IMR-90 (cell line): ENCODE measurements at regions not wholly inside any gene's neighbourhood (a gene's known extent, or its start where the extent isn't known, plus 50 kb on each side); places are given as distances from the start of the nearest gene placed in this dataset.

Source experiments
- ATAC-seq: fragments of 200-7000 bp; cut with Tn5 transposase; 2 replicates; pipeline ENCODE4 v1.9.1; 2020; ENCODE audit warnings: low read depth, mild to moderate bottlenecking, moderate library complexity
- BruUV-seq: library from RNA; stranded (reverse); fragments of 400-500 nt; replicated peaks from 2 replicates; lab custom pipeline; 2021; lab: Mats Ljungman, UMichigan
- CTCF ChIA-PET: fragments of 300-600 bp; formaldehyde crosslinking; extraction: SDS; loops from one replicate; lab custom pipeline; 2021; ENCODE audit warnings: antibody characterized with exemption; lab: Yijun Ruan, JAX
- POLR2A ChIA-PET: fragments of 300-600 bp; sonication (Branson Sonifier 250); formaldehyde crosslinking; loops from one replicate; lab custom pipeline; 2022; ENCODE audit warnings: antibody characterized with exemption; ENCODE audit not compliant: unreplicated experiment; lab: Charles Lee
- DNase-seq: peaks from one replicate; pipeline ENCODE4 v3.0.0; 2013
- H2AFZ ChIP-seq: replicated peaks from 2 replicates; pipeline ENCODE3; 2013; ENCODE audit warnings: low read length, mild to moderate bottlenecking; ENCODE audit not compliant: poor library complexity
- H2AK5ac ChIP-seq: 2 replicates; pipeline ENCODE4 v1.6.1; 2013; ENCODE audit warnings: low read depth, low read length, inconsistent platforms
- H2AK9ac ChIP-seq: replicated peaks from 2 replicates; pipeline ENCODE3; 2013; ENCODE audit warnings: mild to moderate bottlenecking, low read depth, low read length, moderate library complexity; ENCODE audit not compliant: poor library complexity
- H2BK120ac ChIP-seq: 2 replicates; pipeline ENCODE4 v1.6.1; 2013; ENCODE audit warnings: low read depth, low read length, inconsistent platforms
- H2BK15ac ChIP-seq: 3 replicates; pipeline ENCODE4 v1.6.1; 2013; ENCODE audit warnings: low read depth, low read length, inconsistent platforms
- H2BK20ac ChIP-seq: 2 replicates; pipeline ENCODE4 v1.6.1; 2013; ENCODE audit warnings: low read depth, mild to moderate bottlenecking, inconsistent platforms, low read length, moderate library complexity
- H2BK5ac ChIP-seq: 2 replicates; pipeline ENCODE4 v1.6.1; 2013; ENCODE audit warnings: mild to moderate bottlenecking, low read depth, low read length, inconsistent platforms; ENCODE audit not compliant: poor library complexity, severe bottlenecking
- H3K14ac ChIP-seq: replicated peaks from 2 replicates; pipeline ENCODE4 v1.6.1; 2013; ENCODE audit warnings: low read depth, low read length, inconsistent platforms
- H3K18ac ChIP-seq: 2 replicates; pipeline ENCODE4 v1.6.1; 2013; ENCODE audit warnings: low read depth, low read length, control low read depth
- H3K23ac ChIP-seq: 2 replicates; pipeline ENCODE4 v1.6.1; 2013; ENCODE audit warnings: low read depth, low read length, inconsistent platforms
- H3K27ac ChIP-seq: 2 replicates; pipeline ENCODE4 v1.5.1; 2013; ENCODE audit warnings: mild to moderate bottlenecking, control low read depth, low read length; ENCODE audit not compliant: insufficient read depth
- H3K27me3 ChIP-seq: 2 replicates; pipeline ENCODE4 v1.6.1; 2013; ENCODE audit warnings: low read length; ENCODE audit not compliant: control insufficient read depth, insufficient read depth
- H3K36me3 ChIP-seq: 2 replicates; pipeline ENCODE4 v1.6.1; 2013; ENCODE audit warnings: low read length, mixed read lengths; ENCODE audit not compliant: control insufficient read depth, insufficient read depth
- H3K4ac ChIP-seq: 2 replicates; pipeline ENCODE4 v1.6.1; 2013; ENCODE audit warnings: low read depth, low read length, inconsistent platforms
- H3K4me1 ChIP-seq: 2 replicates; pipeline ENCODE4 v1.6.1; 2013; ENCODE audit warnings: low read length, mixed read lengths; ENCODE audit not compliant: control insufficient read depth, insufficient read depth
- H3K4me2 ChIP-seq: 2 replicates; pipeline ENCODE4 v1.6.1; 2013; ENCODE audit warnings: low read depth, mild to moderate bottlenecking, control low read depth, low read length, moderate library complexity
- H3K4me3 ChIP-seq: 2 replicates; pipeline ENCODE4 v1.5.1; 2013; ENCODE audit warnings: low read depth, mild to moderate bottlenecking, control low read depth, low read length, moderate library complexity; ENCODE audit not compliant: insufficient read depth
- H3K56ac ChIP-seq: 2 replicates; pipeline ENCODE4 v1.6.1; 2013; ENCODE audit warnings: low read length, inconsistent platforms; ENCODE audit not compliant: insufficient read depth; ENCODE audit errors: extremely low read depth
- H3K79me1 ChIP-seq, 2 experiments: 2 replicates each; pipeline ENCODE4 v1.6.1; 2013; ENCODE audit warnings: low read length in 2 of 2, inconsistent platforms in 1 of 2, low read depth in 1 of 2
- H3K9ac ChIP-seq: 2 replicates; pipeline ENCODE4 v1.6.1; 2013; ENCODE audit warnings: low read depth, low read length, control low read depth
- H3K9me1 ChIP-seq: 2 replicates; pipeline ENCODE4 v1.6.1; 2013; ENCODE audit warnings: low read length, inconsistent platforms; ENCODE audit not compliant: insufficient read depth
- H3K9me3 ChIP-seq: 2 replicates; pipeline ENCODE4 v1.6.1; 2013; ENCODE audit warnings: low read length; ENCODE audit not compliant: control insufficient read depth, insufficient read depth
- H4K20me1 ChIP-seq: 2 replicates; pipeline ENCODE4 v1.6.1; 2013; ENCODE audit warnings: low read length, inconsistent platforms; ENCODE audit not compliant: insufficient read depth
- H4K5ac ChIP-seq: 2 replicates; pipeline ENCODE4 v1.6.1; 2013; ENCODE audit warnings: mild to moderate bottlenecking, low read depth, low read length, control low read depth
- H4K8ac ChIP-seq, 2 experiments: 2 replicates each; pipeline ENCODE4 v1.6.1; 2013; ENCODE audit warnings: low read depth in 2 of 2, low read length in 2 of 2, control low read depth in 1 of 2, inconsistent platforms in 1 of 2
- H4K91ac ChIP-seq: 2 replicates; pipeline ENCODE4 v1.6.1; 2013; ENCODE audit warnings: low read depth, low read length, inconsistent platforms; ENCODE audit not compliant: insufficient read depth
- CEBPB ChIP-seq: IDR thresholded peaks from 2 replicates; pipeline ENCODE4 v1.6.1; 2012; ENCODE audit warnings: low read depth, low read length, improper control_type of control experiment
- CHD1 ChIP-seq: IDR thresholded peaks from 2 replicates; pipeline ENCODE4 v1.6.1; 2012; ENCODE audit warnings: low read depth, low read length, improper control_type of control experiment
- ELK1 ChIP-seq: fragments of 150-350 bp; IDR thresholded peaks from 2 replicates; pipeline ENCODE4 v1.6.1; 2016; ENCODE audit warnings: low read depth, mild to moderate bottlenecking, low read length, moderate library complexity, borderline replicate concordance
- FOS ChIP-seq: fragments of 150-350 bp; IDR thresholded peaks from 2 replicates; pipeline ENCODE4 v1.6.1; 2016; ENCODE audit warnings: low read depth, low read length
- MAFK ChIP-seq: IDR thresholded peaks from 2 replicates; pipeline ENCODE4 v1.6.1; 2012; ENCODE audit warnings: low read depth, low read length, improper control_type of control experiment
- MAZ ChIP-seq: IDR thresholded peaks from 2 replicates; pipeline ENCODE4 v1.6.1; 2012; ENCODE audit warnings: low read depth, mild to moderate bottlenecking, low read length, improper control_type of control experiment, moderate library complexity, borderline replicate concordance
- MXI1 ChIP-seq: IDR thresholded peaks from 2 replicates; pipeline ENCODE4 v1.6.1; 2012; ENCODE audit warnings: low read depth, mild to moderate bottlenecking, low read length, moderate library complexity, borderline replicate concordance
- RAD21 ChIP-seq: IDR thresholded peaks from 2 replicates; pipeline ENCODE4 v1.6.1; 2012; ENCODE audit warnings: low read length, improper control_type of control experiment
- WGBS, 2 experiments: methylation state at CpG; one replicate each; pipeline versions ENCODE4 v1.1.5 to v1.1.7; 2013; ENCODE audit warnings: missing lambda C conversion rate in 2 of 2; ENCODE audit not compliant: insufficient read length in 1 of 2; ENCODE audit errors: extremely low coverage in 2 of 2; 5-methylcytosine and 5-hydroxymethylcytosine counted together
- dilution Hi-C: fragments of 300-500 bp; cut with HindIII; formaldehyde crosslinking; loops from one replicate; pipeline ENCODE4 v1.14.3; 2018; ENCODE audit warnings: low sequenced_read_pairs; ENCODE audit not compliant: unreplicated experiment
- in situ Hi-C: fragments of 300-500 bp; cut with MboI; formaldehyde crosslinking; loops from 3 replicates; pipeline ENCODE4 v1.14.3; 2019; ENCODE audit warnings: low sequenced_read_pairs, inconsistent platforms, mixed read lengths
- intact Hi-C: fragments of 100-400 bp; cut with micrococcal nuclease; formaldehyde crosslinking; loops from 2 replicates; pipeline ENCODE4 v1.10.0; 2022
- TF ChIP-seq, protein P1 (sequence below): fragments of 150-350 bp; IDR thresholded peaks from 2 replicates; pipeline ENCODE4 v1.6.1; 2017; ENCODE audit warnings: mild to moderate bottlenecking, antibody characterized with exemption, low read length, low read depth

DNA sequence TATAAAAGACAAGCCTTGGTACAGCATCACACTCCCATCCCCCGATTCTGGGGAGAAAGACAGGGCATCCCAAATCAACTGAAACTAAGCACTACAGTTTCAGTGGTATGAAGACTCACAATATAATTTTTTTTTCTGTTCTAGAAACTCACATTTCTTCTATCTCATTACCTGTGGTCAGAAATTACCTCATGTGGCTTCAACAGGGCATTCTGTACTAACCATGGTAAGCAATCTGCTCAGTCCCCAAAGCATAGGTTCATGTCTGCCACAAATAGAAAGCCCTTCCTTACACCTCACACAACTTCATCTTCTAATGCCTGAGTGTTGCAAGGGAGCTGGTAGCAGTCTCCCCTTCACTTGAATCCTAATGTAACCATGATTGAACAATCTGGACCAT is 147.4 kb upstream of the POU2AF2 start:
- Histone ChIP-seq H2BK15ac (no peak overlapping the region), H3K79me1 (no peaks in the 10 kb centered on the region; a peak in 1 of 4 replicates), H2BK20ac (no peak overlapping the region), H3K9me3 (no peaks in the 10 kb centered on the region), H3K4me2 (no peak overlapping the region), H2BK120ac (no peak overlapping the region), H3K56ac (no peak overlapping the region), H3K14ac (no peak overlapping the region), H2AFZ (no peak overlapping the region), H3K27ac (no peak overlapping the region), H4K8ac (no peak overlapping the region), H4K91ac (no peak overlapping the region), H4K20me1 (no peaks in the 10 kb centered on the region), H3K4me3 (no peak overlapping the region), H2BK5ac (no peak overlapping the region), H3K23ac (no peak overlapping the region), H3K9ac (no peak overlapping the region), H2AK5ac (no peak overlapping the region), H3K27me3 (no peaks in the 10 kb centered on the region), H2AK9ac (no peak overlapping the region), H3K4me1 (no peaks in the 10 kb centered on the region), H3K9me1 (no peaks in the 10 kb centered on the region; the same call in 1 of the 2 replicates), H4K5ac (no peak overlapping the region), H3K4ac (no peak overlapping the region), H3K36me3 (no peaks in the 10 kb centered on the region), H3K18ac (no peak overlapping the region)
- ChIA-PET POLR2A (no interaction called here), CTCF (no interaction called here)
- no peak for TF ChIP-seq CEBPB
- TF ChIP-seq MAZ = no peak
- TF ChIP-seq, protein P1, sequence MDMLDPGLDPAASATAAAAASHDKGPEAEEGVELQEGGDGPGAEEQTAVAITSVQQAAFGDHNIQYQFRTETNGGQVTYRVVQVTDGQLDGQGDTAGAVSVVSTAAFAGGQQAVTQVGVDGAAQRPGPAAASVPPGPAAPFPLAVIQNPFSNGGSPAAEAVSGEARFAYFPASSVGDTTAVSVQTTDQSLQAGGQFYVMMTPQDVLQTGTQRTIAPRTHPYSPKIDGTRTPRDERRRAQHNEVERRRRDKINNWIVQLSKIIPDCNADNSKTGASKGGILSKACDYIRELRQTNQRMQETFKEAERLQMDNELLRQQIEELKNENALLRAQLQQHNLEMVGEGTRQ = no peak
- no peak for TF ChIP-seq CHD1
- no peak for TF ChIP-seq MAFK
- TF ChIP-seq MXI1 = no peak
- TF ChIP-seq RAD21 = no peak
- no peak for TF ChIP-seq FOS
- TF ChIP-seq ELK1 = no peak
- no TSS peak for BruUV-seq
- dilution Hi-C loops = no loop called here
- no peak for ATAC-seq
- in situ Hi-C loops = no loop called here
- intact Hi-C loops = no loop called here
- WGBS, 2 experiments = no CpG with 5 or more reads among the region's 1 CpG
- no peak for DNase-seq
